Fibroblast of pulmonary artery (primary cell): ENCODE measurements at regions not wholly inside any gene's neighbourhood (a gene's known extent, or its start where the extent isn't known, plus 50 kb on each side); places are given as distances from the start of the nearest gene placed in this dataset.

Experiments used
- DNase-seq: peaks from one replicate; pipeline ENCODE4 v3.0.0-alpha.2; 2010; ENCODE audit warnings: low read depth
- H3K4me3 ChIP-seq: replicated peaks from 2 replicates; pipeline ENCODE4 v1.5.1; 2011; ENCODE audit warnings: low read depth, mild to moderate bottlenecking, control low read depth, low read length, moderate library complexity
- TF ChIP-seq, protein P1 (sequence below): IDR thresholded peaks from 2 replicates; pipeline ENCODE4 v1.5.1; 2011; ENCODE audit warnings: mild to moderate bottlenecking, control low read depth, low read length, inconsistent platforms; ENCODE audit errors: missing control alignments

DNA sequence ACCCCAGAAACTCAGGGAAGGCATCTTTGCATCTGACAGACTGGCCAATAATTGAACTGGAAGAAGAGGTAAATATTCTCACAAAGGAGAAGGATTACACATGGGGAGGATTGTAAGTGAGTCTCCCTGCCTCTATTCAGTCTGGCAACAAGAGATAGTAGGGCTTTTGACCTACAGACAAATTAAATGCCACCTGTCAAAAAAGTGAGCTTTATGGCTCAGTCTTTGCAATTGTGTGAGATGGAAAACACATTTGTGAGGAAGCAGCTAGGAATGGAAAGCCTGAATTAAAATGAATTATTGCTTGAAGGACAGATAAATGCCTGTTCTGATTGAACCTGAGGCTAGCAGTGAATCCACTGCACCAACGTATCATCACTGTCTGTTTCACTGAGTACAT lies 173.3 kb upstream of the GOLIM4 start:
- H3K4me3 ChIP-seq: no peak overlapping the region
- TF ChIP-seq, protein P1, sequence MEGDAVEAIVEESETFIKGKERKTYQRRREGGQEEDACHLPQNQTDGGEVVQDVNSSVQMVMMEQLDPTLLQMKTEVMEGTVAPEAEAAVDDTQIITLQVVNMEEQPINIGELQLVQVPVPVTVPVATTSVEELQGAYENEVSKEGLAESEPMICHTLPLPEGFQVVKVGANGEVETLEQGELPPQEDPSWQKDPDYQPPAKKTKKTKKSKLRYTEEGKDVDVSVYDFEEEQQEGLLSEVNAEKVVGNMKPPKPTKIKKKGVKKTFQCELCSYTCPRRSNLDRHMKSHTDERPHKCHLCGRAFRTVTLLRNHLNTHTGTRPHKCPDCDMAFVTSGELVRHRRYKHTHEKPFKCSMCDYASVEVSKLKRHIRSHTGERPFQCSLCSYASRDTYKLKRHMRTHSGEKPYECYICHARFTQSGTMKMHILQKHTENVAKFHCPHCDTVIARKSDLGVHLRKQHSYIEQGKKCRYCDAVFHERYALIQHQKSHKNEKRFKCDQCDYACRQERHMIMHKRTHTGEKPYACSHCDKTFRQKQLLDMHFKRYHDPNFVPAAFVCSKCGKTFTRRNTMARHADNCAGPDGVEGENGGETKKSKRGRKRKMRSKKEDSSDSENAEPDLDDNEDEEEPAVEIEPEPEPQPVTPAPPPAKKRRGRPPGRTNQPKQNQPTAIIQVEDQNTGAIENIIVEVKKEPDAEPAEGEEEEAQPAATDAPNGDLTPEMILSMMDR: no peak
- DNase-seq: no peak

DNA sequence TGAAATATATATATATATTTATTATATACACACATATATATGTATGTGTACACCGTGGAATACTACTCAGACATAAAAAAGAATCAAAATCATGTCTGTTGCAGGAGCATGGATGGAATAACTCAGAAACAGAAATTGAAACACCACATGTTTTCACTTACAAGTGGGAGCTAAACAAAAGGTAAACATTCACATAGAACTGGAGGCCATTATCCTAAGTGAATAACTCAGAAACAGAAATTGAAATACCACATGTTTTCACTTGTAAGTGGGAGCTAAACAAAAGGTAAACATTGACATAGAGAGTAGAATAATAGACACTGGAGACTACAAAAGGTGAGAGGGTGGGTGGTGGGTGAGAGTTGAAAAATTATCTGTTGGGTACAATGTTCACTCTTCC lies 171.5 kb upstream of the GOLIM4 start:
- no peak overlapping the region for H3K4me3 ChIP-seq
- no peak for DNase-seq
- TF ChIP-seq, protein P1: no peak

DNA sequence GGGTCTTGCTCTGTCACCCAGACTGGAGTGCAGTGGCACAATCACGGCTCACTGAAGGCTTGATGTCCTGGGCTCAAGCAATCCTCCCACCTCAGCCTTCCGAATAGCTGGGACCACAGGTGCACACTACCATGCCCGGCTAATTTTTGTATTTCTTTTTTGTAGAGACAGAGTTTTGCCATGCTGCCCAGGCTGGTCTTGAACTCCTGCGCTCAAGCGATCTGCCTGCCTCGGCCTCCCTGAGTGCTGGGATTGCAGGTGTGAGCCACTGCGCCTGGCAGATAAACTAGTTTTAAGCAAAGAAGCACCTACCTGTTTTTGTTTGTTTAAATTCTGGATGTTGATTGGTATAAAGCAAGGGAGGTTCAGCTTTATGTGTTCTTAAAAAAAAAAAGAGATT lies 170.6 kb upstream of the GOLIM4 start:
- H3K4me3 ChIP-seq: no peak overlapping the region
- no peak for DNase-seq
- TF ChIP-seq, protein P1: no peak

DNA sequence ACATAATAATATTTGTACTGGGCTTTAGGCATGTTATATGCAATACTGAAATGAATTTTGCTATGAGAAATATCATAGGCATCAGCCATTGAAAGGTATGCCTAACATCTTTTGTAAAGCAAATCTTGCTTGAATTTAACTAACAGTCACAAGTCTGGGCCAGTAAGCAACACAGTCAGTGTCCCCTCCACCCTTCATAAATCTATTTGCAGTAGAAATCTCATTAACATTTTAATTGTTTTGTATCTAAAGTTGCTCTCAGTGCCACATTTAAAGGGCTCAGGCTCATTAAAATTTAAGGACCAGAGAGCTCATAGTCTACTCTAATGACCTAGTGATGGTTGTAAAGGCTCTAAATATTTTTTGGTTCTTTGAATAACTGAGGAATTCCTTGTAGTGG lies 167.2 kb upstream of the GOLIM4 start:
- TF ChIP-seq, protein P1: no peak
- H3K4me3 ChIP-seq: no peak overlapping the region
- no peak for DNase-seq

DNA sequence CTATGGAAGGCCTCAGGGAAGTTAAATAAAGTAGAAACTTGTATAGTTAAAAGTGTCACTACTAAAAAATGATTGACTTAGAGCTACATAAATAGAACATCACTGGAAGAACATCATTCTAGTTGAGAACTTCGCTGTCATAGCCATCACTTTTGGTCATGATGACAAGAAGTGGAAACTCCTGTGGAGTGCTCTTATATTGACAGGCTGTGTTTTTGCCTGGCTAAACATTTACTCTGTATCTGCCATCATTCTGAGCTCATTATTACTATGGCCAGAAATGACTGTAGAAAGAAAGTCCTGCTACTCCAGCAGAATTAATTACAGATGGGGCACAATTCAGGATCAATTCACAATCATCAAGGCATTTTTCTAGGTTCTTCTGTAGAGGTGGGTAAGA lies 165.1 kb upstream of the GOLIM4 start:
- no peak for DNase-seq
- TF ChIP-seq, protein P1: no peak
- no peak overlapping the region for H3K4me3 ChIP-seq

DNA sequence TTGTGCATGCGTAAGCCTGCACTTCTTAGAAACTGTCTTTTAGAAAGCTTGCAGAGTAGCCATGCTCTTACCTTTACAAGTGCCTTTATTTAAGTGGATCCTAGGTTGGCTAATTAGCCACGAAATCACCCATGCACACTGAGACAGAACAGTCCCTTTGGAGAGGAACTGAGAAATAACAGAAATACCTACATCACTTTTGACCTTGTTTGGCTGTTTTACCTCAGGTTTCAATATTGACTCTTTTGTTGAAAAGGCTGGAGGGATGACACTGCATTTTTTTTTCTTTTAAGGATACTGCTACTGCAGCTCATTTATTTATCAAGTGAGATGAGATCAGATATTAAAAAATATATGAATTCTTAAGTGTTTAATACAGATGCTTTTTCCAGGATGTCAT lies 155.6 kb upstream of the GOLIM4 start:
- TF ChIP-seq, protein P1: no peak
- H3K4me3 ChIP-seq: no peak overlapping the region
- no peak for DNase-seq

DNA sequence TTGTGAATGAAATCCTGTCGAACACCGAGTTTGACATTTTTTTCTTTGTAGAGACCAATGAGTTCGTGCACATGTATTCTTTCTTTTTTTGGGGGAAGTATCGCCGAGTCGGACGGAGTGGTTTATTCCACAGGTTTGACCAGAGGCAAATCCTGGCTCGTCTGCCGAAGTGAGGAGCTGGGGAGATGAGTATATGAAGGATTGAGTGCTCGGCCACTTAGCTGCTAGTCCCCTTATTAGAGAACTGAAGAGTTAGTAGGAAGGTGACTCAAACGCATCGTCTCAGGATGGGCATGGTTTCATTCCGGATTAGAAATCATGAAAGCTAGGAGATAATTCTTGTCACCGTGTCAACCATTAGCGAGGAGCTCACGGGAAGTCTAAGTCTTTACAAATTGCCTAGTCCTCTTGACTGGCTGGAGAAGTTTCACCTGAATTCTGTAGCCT lies 154.7 kb upstream of the GOLIM4 start:
- peak overlapping the region; percentile 54 for H3K4me3 ChIP-seq
- TF ChIP-seq, protein P1: no peak
- DNase-seq: peak; percentile 6
